OCI-LY3 (cell line): ENCODE measurements at regions not wholly inside any gene's neighbourhood (a gene's known extent, or its start where the extent isn't known, plus 50 kb on each side); places are given as distances from the start of the nearest gene placed in this dataset.

Experiments used
- H2AFZ ChIP-seq: fragments of 200-600, 300-600 bp; shearing (Covaris generic); 2 replicates; pipeline ENCODE4 v1.6.0; 2014; ENCODE audit warnings: antibody characterized with exemption, low read depth, low read length
- H3K27ac ChIP-seq: fragments of 200-600, 300-600 bp; sonication (generic); 2 replicates; pipeline ENCODE4 v1.5.1; 2014; ENCODE audit warnings: mild to moderate bottlenecking, low read length, moderate library complexity, mixed read lengths
- H3K27me3 ChIP-seq: fragments of 200-600, 300-600 bp; sonication (generic); 2 replicates; pipeline ENCODE4 v1.6.1; 2014; ENCODE audit warnings: low read depth, low read length, mixed read lengths
- H3K36me3 ChIP-seq: fragments of 200-600, 300-600 bp; sonication (generic); replicated peaks from 2 replicates; pipeline ENCODE3; 2014; ENCODE audit warnings: low read depth, low read length, mixed read lengths
- H3K4me1 ChIP-seq: fragments of 300-600, 200-600 bp; sonication (generic); 2 replicates; pipeline ENCODE4 v1.6.1; 2014; ENCODE audit warnings: low read length, mixed read lengths
- H3K4me2 ChIP-seq: fragments of 200-600, 300-600 bp; sonication (generic); 2 replicates; pipeline ENCODE4 v1.6.1; 2014; ENCODE audit warnings: low read length, mixed read lengths
- H3K4me3 ChIP-seq: fragments of 300-600, 200-600 bp; sonication (generic); 2 replicates; pipeline ENCODE4 v1.5.1; 2014; ENCODE audit warnings: antibody characterized with exemption, mild to moderate bottlenecking, low read length, moderate library complexity
- H3K79me2 ChIP-seq: fragments of 300-600, 200-600 bp; shearing (Covaris generic); 2 replicates; pipeline ENCODE4 v1.6.1; 2014; ENCODE audit warnings: mild to moderate bottlenecking, low read length, mixed read lengths
- H3K9ac ChIP-seq: fragments of 300-600, 200-600 bp; shearing (Covaris generic); 2 replicates; pipeline ENCODE4 v1.6.0; 2014; ENCODE audit warnings: mild to moderate bottlenecking, low read length, moderate library complexity
- H3K9me3 ChIP-seq: fragments of 200-600, 300-600 bp; shearing (Covaris generic); 2 replicates; pipeline ENCODE4 v1.6.1; 2014; ENCODE audit warnings: low read length, mixed read lengths; ENCODE audit not compliant: insufficient read depth
- H4K20me1 ChIP-seq: fragments of 200-600, 300-600 bp; sonication (generic); 2 replicates; pipeline ENCODE4 v1.6.1; 2016; ENCODE audit warnings: low read length, mixed read lengths; ENCODE audit not compliant: insufficient read depth
- EZH2phosphoT487 ChIP-seq: fragments of 200-600 bp; shearing (Covaris generic); IDR thresholded peaks from 2 replicates; pipeline ENCODE4 v1.6.1; 2018; ENCODE audit warnings: antibody characterized with exemption, mixed run types, low read depth
- TF ChIP-seq, protein P1 (sequence below): fragments of 200-600, 300-600 bp; sonication (generic); IDR thresholded peaks from 2 replicates; pipeline ENCODE4 v1.5.1; 2014; ENCODE audit warnings: antibody characterized with exemption, low read length, low read depth

DNA sequence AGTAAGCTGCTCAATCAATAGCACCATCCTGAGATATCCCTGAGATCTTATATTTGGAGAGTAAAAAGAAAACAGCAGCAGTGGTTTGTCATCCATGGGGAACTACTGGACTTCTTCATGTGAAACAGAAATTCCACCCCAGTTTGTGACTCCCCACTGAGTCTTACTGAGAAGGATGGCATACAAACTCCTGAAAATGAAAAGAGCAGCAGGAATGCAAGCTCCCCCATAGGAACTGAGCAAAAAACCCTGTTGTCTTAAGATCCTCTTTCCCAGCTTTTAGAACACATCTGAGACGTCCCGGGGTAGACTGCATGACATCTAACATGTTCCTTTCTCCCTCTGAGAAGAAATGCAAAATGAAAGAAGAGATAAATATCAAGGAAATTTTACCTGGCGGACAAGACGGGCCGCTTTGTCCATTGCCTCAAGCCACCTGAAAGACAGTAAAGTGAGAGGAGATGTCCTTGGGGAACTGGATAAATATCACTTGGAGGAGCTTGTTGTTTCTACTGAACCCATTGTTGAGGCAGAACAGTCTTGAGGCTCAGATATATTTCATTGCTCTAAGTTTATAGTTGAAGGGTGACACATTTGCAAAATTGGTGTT is 117.1 kb downstream of the NUDT12 start:
- TF ChIP-seq, protein P1, sequence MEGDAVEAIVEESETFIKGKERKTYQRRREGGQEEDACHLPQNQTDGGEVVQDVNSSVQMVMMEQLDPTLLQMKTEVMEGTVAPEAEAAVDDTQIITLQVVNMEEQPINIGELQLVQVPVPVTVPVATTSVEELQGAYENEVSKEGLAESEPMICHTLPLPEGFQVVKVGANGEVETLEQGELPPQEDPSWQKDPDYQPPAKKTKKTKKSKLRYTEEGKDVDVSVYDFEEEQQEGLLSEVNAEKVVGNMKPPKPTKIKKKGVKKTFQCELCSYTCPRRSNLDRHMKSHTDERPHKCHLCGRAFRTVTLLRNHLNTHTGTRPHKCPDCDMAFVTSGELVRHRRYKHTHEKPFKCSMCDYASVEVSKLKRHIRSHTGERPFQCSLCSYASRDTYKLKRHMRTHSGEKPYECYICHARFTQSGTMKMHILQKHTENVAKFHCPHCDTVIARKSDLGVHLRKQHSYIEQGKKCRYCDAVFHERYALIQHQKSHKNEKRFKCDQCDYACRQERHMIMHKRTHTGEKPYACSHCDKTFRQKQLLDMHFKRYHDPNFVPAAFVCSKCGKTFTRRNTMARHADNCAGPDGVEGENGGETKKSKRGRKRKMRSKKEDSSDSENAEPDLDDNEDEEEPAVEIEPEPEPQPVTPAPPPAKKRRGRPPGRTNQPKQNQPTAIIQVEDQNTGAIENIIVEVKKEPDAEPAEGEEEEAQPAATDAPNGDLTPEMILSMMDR = no peak
- TF ChIP-seq EZH2phosphoT487 = no peak
- no peaks in the 10 kb centered on the region for H3K79me2 ChIP-seq
- no peaks in the 10 kb centered on the region for H4K20me1 ChIP-seq
- H3K4me1 ChIP-seq = peaks cover 8% of the 10 kb centered on the region
- H3K4me2 ChIP-seq = no peak overlapping the region
- H3K27ac ChIP-seq = no peak overlapping the region
- H3K9me3 ChIP-seq = no peaks in the 10 kb centered on the region
- no peak overlapping the region for H3K9ac ChIP-seq
- no peak overlapping the region for H2AFZ ChIP-seq
- H3K27me3 ChIP-seq = no peaks in the 10 kb centered on the region
- no peaks in the 10 kb centered on the region for H3K36me3 ChIP-seq
- no peak overlapping the region for H3K4me3 ChIP-seq

DNA sequence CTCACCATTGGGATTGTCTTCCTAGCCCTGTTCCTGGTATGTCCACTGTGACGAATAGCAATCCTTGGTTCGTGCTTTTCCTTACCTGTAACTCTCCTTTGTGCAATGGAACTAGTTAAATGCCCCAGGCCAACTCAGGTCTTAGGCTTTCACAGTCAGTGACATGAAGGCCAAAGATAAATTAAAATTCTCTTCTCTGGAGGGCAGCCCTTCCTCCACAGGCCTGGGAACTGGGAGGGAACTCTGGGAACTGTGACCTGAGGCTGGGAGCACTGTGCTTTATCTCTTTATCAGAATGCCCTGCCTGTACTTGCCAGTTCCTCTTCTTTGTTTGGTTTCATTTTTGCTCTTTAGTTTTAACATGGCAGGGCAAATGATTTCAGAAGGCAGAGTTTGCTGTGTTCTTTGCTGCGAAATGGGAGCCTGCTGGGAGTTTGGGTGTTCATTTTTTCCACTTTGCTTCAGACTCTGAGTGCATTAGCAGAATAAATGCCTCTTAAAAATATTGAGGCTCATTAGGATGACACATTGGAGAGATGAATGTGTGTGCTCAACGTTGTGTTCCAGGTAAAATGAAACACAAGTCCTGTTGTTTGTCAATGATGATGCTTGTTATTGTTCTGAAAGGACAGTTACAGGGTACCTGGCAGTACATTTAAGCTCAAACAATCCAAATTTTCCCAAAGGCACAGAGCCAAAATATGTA is 118.1 kb downstream of the NUDT12 start:
- H3K36me3 ChIP-seq = no peaks in the 10 kb centered on the region
- H3K9ac ChIP-seq = no peak overlapping the region
- H3K4me2 ChIP-seq = peak overlapping the region; percentile 50
- no peaks in the 10 kb centered on the region for H3K27me3 ChIP-seq
- H3K79me2 ChIP-seq = no peaks in the 10 kb centered on the region
- H3K9me3 ChIP-seq = no peaks in the 10 kb centered on the region
- no peaks in the 10 kb centered on the region for H4K20me1 ChIP-seq
- 0 out of 2 replicates have a peak overlapping the region, but pooled peaks have one; percentile 45 for H2AFZ ChIP-seq
- no peak overlapping the region for H3K4me3 ChIP-seq
- no peak for TF ChIP-seq EZH2phosphoT487
- H3K4me1 ChIP-seq = peaks cover 8% of the 10 kb centered on the region
- H3K27ac ChIP-seq = no peak overlapping the region

DNA sequence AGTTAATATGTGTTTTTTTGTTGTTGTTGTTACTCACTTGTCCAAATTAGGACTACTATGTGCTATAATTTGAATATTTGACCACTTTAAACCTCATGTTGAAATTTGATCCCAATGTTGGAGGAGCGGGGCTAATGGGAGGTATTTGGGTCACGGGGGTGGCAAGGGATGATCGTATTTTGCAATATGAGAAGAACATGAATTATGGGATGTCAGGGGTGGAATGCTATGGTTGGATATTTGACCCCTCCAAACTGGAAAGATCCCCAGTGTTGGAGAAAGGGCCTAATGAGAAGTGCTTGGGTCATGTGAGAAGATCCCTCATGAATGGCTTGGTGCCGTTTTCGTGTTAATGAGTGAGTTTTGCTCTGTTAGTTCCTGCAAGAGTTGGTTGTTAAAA is 119.8 kb downstream of the NUDT12 start:
- no peaks in the 10 kb centered on the region for H3K9me3 ChIP-seq
- no peak overlapping the region for H3K4me2 ChIP-seq
- TF ChIP-seq, protein P1 = no peak
- no peak for TF ChIP-seq EZH2phosphoT487
- peaks cover 8% of the 10 kb centered on the region for H3K4me1 ChIP-seq
- H3K27me3 ChIP-seq = no peaks in the 10 kb centered on the region
- no peaks in the 10 kb centered on the region for H3K79me2 ChIP-seq
- H3K9ac ChIP-seq = no peak overlapping the region
- H3K4me3 ChIP-seq = no peak overlapping the region
- no peaks in the 10 kb centered on the region for H4K20me1 ChIP-seq
- no peaks in the 10 kb centered on the region for H3K36me3 ChIP-seq
- H2AFZ ChIP-seq = no peak overlapping the region
- H3K27ac ChIP-seq = no peak overlapping the region

DNA sequence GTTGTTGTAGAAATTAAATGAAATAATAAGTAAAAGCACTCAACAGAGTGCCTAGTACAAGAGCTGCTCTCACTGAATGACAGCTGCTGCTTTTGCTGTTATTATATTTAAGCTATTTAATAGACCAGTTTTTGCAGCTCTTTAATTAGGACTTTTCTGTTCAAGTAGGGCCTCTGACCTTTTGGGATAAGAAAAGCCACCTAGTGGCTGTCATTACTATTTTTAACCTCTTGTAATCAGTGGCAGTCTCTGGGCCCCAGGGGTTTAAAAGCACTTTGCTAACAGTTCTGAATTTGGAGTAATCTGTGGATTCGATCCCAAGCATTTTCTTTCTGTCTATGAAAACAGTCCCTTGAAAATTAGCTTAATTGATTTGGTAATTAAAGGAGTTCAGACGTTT is 121.1 kb downstream of the NUDT12 start:
- Histone ChIP-seq H3K9me3 (no peaks in the 10 kb centered on the region), H2AFZ (no peak overlapping the region), H3K4me3 (no peak overlapping the region), H4K20me1 (no peaks in the 10 kb centered on the region), H3K4me1 (peaks cover 8% of the 10 kb centered on the region), H3K36me3 (no peaks in the 10 kb centered on the region), H3K27ac (no peak overlapping the region), H3K9ac (no peak overlapping the region), H3K27me3 (no peaks in the 10 kb centered on the region), H3K79me2 (no peaks in the 10 kb centered on the region), H3K4me2 (no peak overlapping the region)
- TF ChIP-seq, protein P1 = no peak
- TF ChIP-seq EZH2phosphoT487 = no peak
